Esophagus squamous epithelium (tissue), 5 donors: ENCODE measurements at regions not wholly inside any gene's neighbourhood (a gene's known extent, or its start where the extent isn't known, plus 50 kb on each side); places are given as distances from the start of the nearest gene placed in this dataset.
A peak's percentile ranks its signal among the peaks of the same experiment; 100 is the strongest.

Experiments
- DNase-seq: peaks from one replicate; lab custom pipeline; 2025; lab: John Stamatoyannopoulos, UW
- H3K27ac ChIP-seq, 4 donors: fragments of 200-600 bp; sonication (generic); one replicate each; pipeline ENCODE4 v1.5.1; 2016 to 2019; ENCODE audit warnings: mild to moderate bottlenecking in 1 of 4
- H3K27me3 ChIP-seq, 4 donors: fragments of 200-600 bp; sonication (generic); 1 replicate in 3 of 4; 2 replicates in 1 of 4; pipeline versions ENCODE4 v1.5.1 to v1.6.0; 2017 to 2021; ENCODE audit warnings: antibody characterized with exemption in 1 of 4
- H3K36me3 ChIP-seq, 3 donors: fragments of 200-600 bp; sonication (generic); one replicate each; pipeline ENCODE4 v1.5.1; 2016 to 2019
- H3K4me1 ChIP-seq, 3 donors: fragments of 200-600 bp; sonication (generic); one replicate each; pipeline ENCODE4 v1.5.1; 2017 to 2019
- H3K4me3 ChIP-seq, 4 donors: fragments of 200-600 bp; sonication (generic); 1 replicate in 3 of 4; 2 replicates in 1 of 4; pipeline ENCODE4 v1.5.1; 2016 to 2019; ENCODE audit warnings: mild to moderate bottlenecking in 2 of 4, moderate library complexity in 1 of 4
- H3K9me3 ChIP-seq, 3 donors: fragments of 200-600 bp; sonication (generic); one replicate each; pipeline ENCODE4 v1.5.1; 2016 to 2019
- CTCF ChIP-seq, 6 experiments: fragments of 450-650 bp in 4 of 6; fragments of 200-600 bp in 2 of 6; sonication (generic) in 2 of 6; IDR thresholded peaks; one replicate each; pipeline ENCODE4 v1.5.1; 2016 to 2019; ENCODE audit warnings: antibody characterized with exemption in 6 of 6, mild to moderate bottlenecking in 4 of 6, moderate library complexity in 4 of 6
- POLR2A ChIP-seq, 4 donors: fragments of 450-650 bp; IDR thresholded peaks; one replicate each; pipeline ENCODE4 v1.6.1; 2017; ENCODE audit warnings: antibody characterized with exemption in 4 of 4, mild to moderate bottlenecking in 4 of 4, moderate library complexity in 3 of 4
- WGBS, 2 donors: methylation state at CpG; one replicate each; pipeline ENCODE4 v1.1.5; 2018; 5-methylcytosine and 5-hydroxymethylcytosine counted together
- intact Hi-C: fragments of 100-400 bp; cut with DNase I; formaldehyde crosslinking; loops from one replicate; pipeline ENCODE4 v1.15.0; 2022
- donor health status: DM: yes; HTN: yes; CAD: no.

DNA sequence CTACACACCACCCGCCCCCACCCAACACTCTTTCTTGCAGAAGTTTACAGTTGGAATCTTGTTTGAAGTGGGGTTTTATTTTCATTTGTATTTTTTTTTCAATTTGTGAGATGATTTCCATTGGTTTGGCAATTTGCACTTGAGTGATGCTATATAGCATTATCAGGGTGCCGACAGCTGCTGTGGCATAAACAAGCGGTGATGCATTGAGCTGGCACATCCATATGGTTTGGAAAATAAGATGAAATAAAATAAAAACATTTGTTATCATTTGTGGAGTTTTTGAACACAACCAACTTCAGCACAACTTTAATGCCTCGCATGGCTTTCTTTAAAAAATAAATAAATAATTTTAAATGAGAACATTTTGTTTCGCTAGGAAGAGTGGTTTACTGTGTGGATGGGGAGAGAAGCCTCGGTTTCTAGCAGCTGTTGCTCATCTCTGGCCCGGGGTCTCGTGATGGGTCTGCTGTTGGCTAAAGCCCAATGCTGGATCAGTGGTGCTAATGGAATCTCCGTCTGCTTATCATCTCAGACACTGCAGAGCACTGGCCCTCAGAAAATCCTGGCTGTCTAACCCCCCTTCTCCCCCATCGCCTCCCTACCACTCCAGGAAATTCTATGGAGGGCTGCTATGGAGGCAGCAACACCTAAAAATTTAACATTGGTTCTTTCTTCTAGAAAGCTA lies 192.3 kb upstream of the MAF start:
- Histone ChIP-seq H3K27me3 (no peaks in the 10 kb centered on the region), H3K27ac (no peak overlapping the region), H3K36me3 (no peaks in the 10 kb centered on the region), H3K4me3 (no peak overlapping the region), H3K9me3 (no peaks in the 10 kb centered on the region), H3K4me1 (peaks cover 6 to 60% (median 7%) of the 10 kb centered on the region in 3 donors)
- 69 to 75% methylated on average over 9 to 10 of the region's 10 CpGs for WGBS, 2 donors
- no peak for TF ChIP-seq POLR2A (IDR thresholded peaks at IDR 0.05)
- TF ChIP-seq CTCF (IDR thresholded peaks at IDR 0.05) = no peak
- no peak for DNase-seq
- intact Hi-C loops = no loop called here

GRCh38 chr16:79792076-79792475 lies 191.5 kb upstream of the MAF start:
- DNase-seq = no peak
- no peaks in the 10 kb centered on the region for H3K27me3 ChIP-seq
- WGBS, 2 donors = 84% methylated on average over 6 of the region's 6 CpGs
- no peak overlapping the region for H3K27ac ChIP-seq
- H3K4me1 ChIP-seq = peaks cover 6 to 60% (median 7%) of the 10 kb centered on the region in 3 donors
- no peaks in the 10 kb centered on the region for H3K9me3 ChIP-seq
- TF ChIP-seq POLR2A (IDR thresholded peaks at IDR 0.05) (no peak), CTCF (IDR thresholded peaks at IDR 0.05) (no peak)
- no peak overlapping the region for H3K4me3 ChIP-seq
- H3K36me3 ChIP-seq = no peaks in the 10 kb centered on the region
- intact Hi-C loops = no loop called here

GRCh38 chr16:79790854-79791253 lies 190.3 kb upstream of the MAF start:
- H3K4me1 ChIP-seq = peaks cover 6 to 52% (median 7%) of the 10 kb centered on the region in 3 donors
- no peak overlapping the region for H3K27ac ChIP-seq
- H3K4me3 ChIP-seq = no peak overlapping the region
- TF ChIP-seq CTCF (IDR thresholded peaks at IDR 0.05) (no peak), POLR2A (IDR thresholded peaks at IDR 0.05) (no peak)
- no peaks in the 10 kb centered on the region for H3K9me3 ChIP-seq
- 92 to 93% methylated on average over 6 of the region's 6 CpGs for WGBS, 2 donors
- no peaks in the 10 kb centered on the region for H3K36me3 ChIP-seq
- H3K27me3 ChIP-seq = no peaks in the 10 kb centered on the region
- DNase-seq = no peak
- intact Hi-C loops = no loop called here

DNA sequence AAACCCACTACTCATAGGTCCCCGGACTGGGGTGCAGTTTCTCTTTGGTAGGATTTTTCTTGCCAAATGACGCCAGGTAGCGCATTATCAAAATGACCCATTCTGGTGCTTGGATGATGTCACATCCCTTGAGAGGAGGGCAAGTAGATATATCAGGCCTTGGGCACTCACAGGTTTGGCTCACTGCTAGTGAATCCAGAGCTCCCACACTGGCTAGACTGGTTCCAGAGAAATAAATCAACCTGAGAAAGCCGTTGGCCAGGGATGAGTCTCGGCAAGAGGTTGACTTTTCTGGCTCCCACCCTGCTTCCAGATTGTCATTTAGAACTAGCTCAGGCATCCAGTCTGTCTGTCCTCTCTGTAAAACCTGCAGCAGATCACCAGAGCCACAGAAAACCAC lies 188.4 kb upstream of the MAF start:
- Histone ChIP-seq H3K36me3 (no peaks in the 10 kb centered on the region), H3K9me3 (no peaks in the 10 kb centered on the region), H3K27me3 (no peaks in the 10 kb centered on the region), H3K4me3 (no peak overlapping the region), H3K27ac (peak overlapping the region in 2 of 4 donors; percentile 22 to 52), H3K4me1 (peaks cover 2 to 38% (median 3%) of the 10 kb centered on the region in 3 donors)
- intact Hi-C loops = no loop called here
- WGBS, 2 donors = 36 to 67% methylated on average over 4 of the region's 5 CpGs
- TF ChIP-seq POLR2A (IDR thresholded peaks at IDR 0.05) (no peak), CTCF (IDR thresholded peaks at IDR 0.05) (no peak)
- DNase-seq = no peak

DNA sequence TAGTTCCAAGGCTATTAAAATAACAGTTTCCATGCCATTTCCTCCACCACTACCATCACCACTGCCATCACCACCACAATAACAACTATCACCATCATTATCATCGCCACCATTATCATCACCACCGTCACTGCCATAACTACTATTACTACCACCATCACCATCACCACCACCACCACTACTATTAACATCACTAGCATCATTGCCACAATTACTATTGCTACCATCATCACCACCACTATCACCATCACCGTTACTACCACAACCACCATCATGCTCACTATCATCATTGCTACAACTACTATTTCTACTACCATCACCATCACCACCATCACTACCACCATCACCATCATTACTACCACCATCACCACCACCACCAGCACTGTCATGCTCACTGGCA lies 185.9 kb upstream of the MAF start:
- no peaks in the 10 kb centered on the region for H3K27me3 ChIP-seq

More for the DNA sequence above, 185.9 kb upstream of the MAF start:
- Histone ChIP-seq H3K9me3 (no peaks in the 10 kb centered on the region), H3K4me1 (peaks cover 0 to 32% (median 0%) of the 10 kb centered on the region in 3 donors), H3K36me3 (no peaks in the 10 kb centered on the region), H3K27ac (no peak overlapping the region), H3K4me3 (no peak overlapping the region)
- WGBS, 2 donors = 96 to 97% methylated on average over 3 of the region's 3 CpGs
- no peak for DNase-seq
- intact Hi-C loops = no loop called here
- TF ChIP-seq CTCF (IDR thresholded peaks at IDR 0.05) = no peak
- TF ChIP-seq POLR2A (IDR thresholded peaks at IDR 0.05) = no peak
